ENCODE measurements at regions not wholly inside any gene's neighbourhood (a gene's known extent, or its start where the extent isn't known, plus 50 kb on each side); places are given as distances from the start of the nearest gene placed in this dataset.
A peak's percentile ranks its signal among the peaks of the same experiment; 100 is the strongest.

GRCh38 chr16:17780181-17780580, 309.4 kb upstream of the XYLT1 start:
- in situ Hi-C loops (cut with HindIII; ENCODE audit: low sequenced_read_pairs), result no loop called here
- no peak overlapping the region for H3K4me3 ChIP-seq (ENCODE audit: low read depth, low read length)
- no peak for DNase-seq (ENCODE audit: low read depth)
- TF ChIP-seq CTCF (IDR thresholded peaks at IDR 0.05; ENCODE audit: low read depth, low read length, missing control alignments), result no peak

DNA sequence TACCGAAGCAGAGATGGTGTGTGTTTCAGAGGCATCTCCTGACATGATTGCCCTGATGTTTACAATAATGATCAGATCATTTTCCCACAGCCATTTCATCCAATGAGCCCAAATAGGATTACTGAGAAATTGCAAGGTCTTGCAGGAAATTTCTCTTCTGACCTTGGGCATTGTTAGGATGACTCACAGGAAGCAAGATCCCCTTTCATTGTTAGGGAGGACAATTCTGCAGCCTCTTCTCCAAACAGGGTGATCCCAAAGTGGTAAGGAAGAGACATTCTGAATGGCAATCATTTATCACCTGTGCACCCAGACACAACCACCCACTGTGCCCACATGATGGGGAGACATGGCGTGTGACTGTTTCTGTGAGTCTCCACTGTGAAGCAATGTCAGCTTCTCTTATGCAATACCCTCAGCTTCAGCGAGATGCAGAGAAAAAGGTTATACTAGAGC, 306.7 kb upstream of the XYLT1 start:
- TF ChIP-seq CTCF (IDR thresholded peaks at IDR 0.05; ENCODE audit: low read depth, low read length, missing control alignments), result no peak
- in situ Hi-C loops (cut with HindIII; ENCODE audit: low sequenced_read_pairs), result no loop called here
- no peak for DNase-seq (ENCODE audit: low read depth)
- H3K4me3 ChIP-seq (ENCODE audit: low read depth, low read length), result no peak overlapping the region

- in situ Hi-C loops (cut with HindIII; ENCODE audit: low sequenced_read_pairs), result no loop called here
- no peak overlapping the region for H3K4me3 ChIP-seq (ENCODE audit: low read depth, low read length)
- DNase-seq (ENCODE audit: low read depth), result no peak
- TF ChIP-seq CTCF (IDR thresholded peaks at IDR 0.05; ENCODE audit: low read depth, low read length, missing control alignments), result no peak
Observed at GRCh38 chr16:17776888-17777287, 306.1 kb upstream of the XYLT1 start.

GRCh38 chr16:17776465-17776864, 305.7 kb upstream of the XYLT1 start:
- no peak for DNase-seq (ENCODE audit: low read depth)
- no peak for TF ChIP-seq CTCF (IDR thresholded peaks at IDR 0.05; ENCODE audit: low read depth, low read length, missing control alignments)
- H3K4me3 ChIP-seq (ENCODE audit: low read depth, low read length), result no peak overlapping the region
- in situ Hi-C loops (cut with HindIII; ENCODE audit: low sequenced_read_pairs), result no loop called here

GRCh38 chr16:17775061-17775460, 304.3 kb upstream of the XYLT1 start:
- in situ Hi-C loops (cut with HindIII; ENCODE audit: low sequenced_read_pairs), result no loop called here
- DNase-seq (ENCODE audit: low read depth), result no peak
- no peak overlapping the region for H3K4me3 ChIP-seq (ENCODE audit: low read depth, low read length)

DNA sequence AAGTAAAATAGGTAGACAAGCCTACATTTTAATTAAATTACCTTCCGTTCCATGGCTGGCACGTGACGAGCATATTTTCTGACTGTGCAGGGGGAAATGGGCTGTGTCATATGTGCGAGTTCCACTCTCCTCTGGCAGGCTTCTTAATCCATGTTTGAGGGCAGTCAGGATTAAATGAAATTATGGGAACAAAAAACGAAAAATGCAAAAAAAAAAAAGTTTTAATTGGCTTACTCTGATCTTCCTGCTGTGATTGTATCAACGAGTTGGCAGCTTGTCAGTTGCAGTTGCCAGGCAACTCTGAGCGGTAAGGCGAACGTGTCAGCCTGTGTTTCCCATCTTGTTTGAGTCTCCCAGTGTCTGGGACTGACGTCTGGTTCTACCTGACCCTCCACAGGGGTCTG, 302.9 kb upstream of the XYLT1 start:
- TF ChIP-seq CTCF (IDR thresholded peaks at IDR 0.05; ENCODE audit: low read depth, low read length, missing control alignments), result no peak

More at GRCh38 chr16:17775061-17775460, 304.3 kb upstream of the XYLT1 start:
- no peak for TF ChIP-seq CTCF (IDR thresholded peaks at IDR 0.05; ENCODE audit: low read depth, low read length, missing control alignments)

DNA sequence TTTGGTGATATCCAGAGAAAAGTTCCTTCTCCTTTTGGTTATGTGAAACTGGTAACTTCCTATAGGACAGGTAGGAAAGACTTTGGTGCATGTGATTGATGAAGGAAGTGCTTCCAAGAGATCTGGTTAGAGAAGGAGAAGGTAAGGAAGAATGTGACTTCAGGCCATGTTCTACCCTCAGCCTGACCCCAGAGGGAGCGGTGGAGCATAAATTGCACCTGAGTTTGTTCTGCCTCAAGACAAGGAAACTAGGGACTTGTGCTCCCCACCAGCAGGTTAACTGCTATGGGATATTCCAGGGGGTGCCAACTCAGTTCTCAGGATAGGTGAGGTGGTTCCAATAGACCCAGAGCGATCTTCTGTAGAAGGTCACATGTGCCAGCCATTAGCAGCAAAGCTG, 299.3 kb upstream of the XYLT1 start:
- in situ Hi-C loops (cut with HindIII; ENCODE audit: low sequenced_read_pairs), result no loop called here
- no peak overlapping the region for H3K4me3 ChIP-seq (ENCODE audit: low read depth, low read length)
- TF ChIP-seq CTCF (IDR thresholded peaks at IDR 0.05; ENCODE audit: low read depth, low read length, missing control alignments), result no peak
- no peak for DNase-seq (ENCODE audit: low read depth)

More for the DNA sequence above, 302.9 kb upstream of the XYLT1 start:
- H3K4me3 ChIP-seq (ENCODE audit: low read depth, low read length), result no peak overlapping the region
- in situ Hi-C loops (cut with HindIII; ENCODE audit: low sequenced_read_pairs), result no loop called here
- peak; percentile 83 for DNase-seq (ENCODE audit: low read depth)

All from astrocyte of the cerebellum (primary cell).